PC-3 (cell line): ENCODE measurements at regions not wholly inside any gene's neighbourhood (a gene's known extent, or its start where the extent isn't known, plus 50 kb on each side); places are given as distances from the start of the nearest gene placed in this dataset.

Experiments
- EZH2 ChIP-seq: fragments of 300-600 bp; sonication (generic); IDR thresholded peaks from one replicate; pipeline ENCODE4 v1.6.1; 2017; ENCODE audit warnings: antibody characterized with exemption, mild to moderate bottlenecking, low read length; ENCODE audit not compliant: unreplicated experiment
- EZH2phosphoT487 ChIP-seq: fragments of 300-600 bp; sonication (generic); IDR thresholded peaks from 2 replicates; pipeline ENCODE4 v1.6.1; 2018; ENCODE audit warnings: mild to moderate bottlenecking, antibody characterized with exemption, low read length, borderline replicate concordance
- TF ChIP-seq, protein P1 (sequence below): fragments of 300-600 bp; sonication (generic); conservative IDR thresholded peaks from 2 replicates; pipeline ENCODE4 v1.5.1; 2017; ENCODE audit warnings: antibody characterized with exemption, low read depth, mild to moderate bottlenecking, low read length

DNA sequence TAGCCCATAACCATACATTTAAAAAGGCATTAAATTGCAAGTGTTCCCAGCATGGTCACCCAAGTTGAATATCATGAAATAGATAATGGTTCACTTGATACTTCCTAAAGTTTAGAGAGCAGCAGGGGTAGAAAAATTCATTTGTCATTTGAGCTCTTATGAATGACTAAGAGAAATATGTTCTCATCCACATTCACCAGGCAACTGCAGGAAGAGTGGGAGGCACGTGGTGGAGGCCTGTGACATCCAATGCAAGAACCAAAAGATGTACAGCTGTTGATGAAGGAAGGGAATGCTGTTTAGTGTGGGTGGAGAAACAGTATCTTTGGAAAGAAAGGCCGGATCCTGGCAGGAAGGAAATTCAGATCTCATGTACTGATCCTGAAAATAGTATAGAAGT lies 473.1 kb downstream of the ADGRL2 start:
- TF ChIP-seq, protein P1, sequence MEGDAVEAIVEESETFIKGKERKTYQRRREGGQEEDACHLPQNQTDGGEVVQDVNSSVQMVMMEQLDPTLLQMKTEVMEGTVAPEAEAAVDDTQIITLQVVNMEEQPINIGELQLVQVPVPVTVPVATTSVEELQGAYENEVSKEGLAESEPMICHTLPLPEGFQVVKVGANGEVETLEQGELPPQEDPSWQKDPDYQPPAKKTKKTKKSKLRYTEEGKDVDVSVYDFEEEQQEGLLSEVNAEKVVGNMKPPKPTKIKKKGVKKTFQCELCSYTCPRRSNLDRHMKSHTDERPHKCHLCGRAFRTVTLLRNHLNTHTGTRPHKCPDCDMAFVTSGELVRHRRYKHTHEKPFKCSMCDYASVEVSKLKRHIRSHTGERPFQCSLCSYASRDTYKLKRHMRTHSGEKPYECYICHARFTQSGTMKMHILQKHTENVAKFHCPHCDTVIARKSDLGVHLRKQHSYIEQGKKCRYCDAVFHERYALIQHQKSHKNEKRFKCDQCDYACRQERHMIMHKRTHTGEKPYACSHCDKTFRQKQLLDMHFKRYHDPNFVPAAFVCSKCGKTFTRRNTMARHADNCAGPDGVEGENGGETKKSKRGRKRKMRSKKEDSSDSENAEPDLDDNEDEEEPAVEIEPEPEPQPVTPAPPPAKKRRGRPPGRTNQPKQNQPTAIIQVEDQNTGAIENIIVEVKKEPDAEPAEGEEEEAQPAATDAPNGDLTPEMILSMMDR, result no peak
- TF ChIP-seq EZH2phosphoT487 (no peak), EZH2 (no peak)
